Testis (tissue), 2 donors: ENCODE measurements at regions not wholly inside any gene's neighbourhood (a gene's known extent, or its start where the extent isn't known, plus 50 kb on each side); places are given as distances from the start of the nearest gene placed in this dataset.

ENCODE experiments used
- POLR2A ChIP-seq: fragments of 450-650 bp; IDR thresholded peaks from one replicate; pipeline ENCODE4 v1.6.1; 2017; ENCODE audit warnings: antibody characterized with exemption, mild to moderate bottlenecking, moderate library complexity
- TF ChIP-seq, protein P1 (sequence below), 3 experiments: fragments of 450-650 bp in 2 of 3; fragments of 200-600 bp in 1 of 3; sonication (generic) in 1 of 3; IDR thresholded peaks; one replicate each; pipeline ENCODE4 v1.5.1; 2016 to 2019; ENCODE audit warnings: antibody characterized with exemption in 3 of 3, mild to moderate bottlenecking in 2 of 3, moderate library complexity in 1 of 3

DNA sequence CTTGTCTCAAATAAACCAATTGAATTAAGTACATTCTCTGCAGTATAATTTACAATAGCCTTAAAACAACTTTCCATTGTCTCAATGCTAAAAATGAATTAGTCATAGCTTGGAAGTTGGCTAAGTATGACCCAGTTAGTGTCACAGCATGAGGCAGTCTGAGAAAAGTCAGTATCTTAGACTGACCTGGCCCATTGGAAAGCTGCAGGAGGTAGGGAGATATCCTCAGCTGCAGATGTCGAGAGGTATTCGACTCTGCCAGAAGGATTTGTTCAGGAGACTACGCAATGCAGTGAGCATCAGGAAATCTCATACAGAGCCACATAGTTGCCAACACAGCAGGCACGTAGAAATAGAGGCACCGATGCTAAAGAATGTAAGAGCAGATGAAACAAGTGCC is 350.9 kb upstream of the NRSN1 start:
- TF ChIP-seq, protein P1, sequence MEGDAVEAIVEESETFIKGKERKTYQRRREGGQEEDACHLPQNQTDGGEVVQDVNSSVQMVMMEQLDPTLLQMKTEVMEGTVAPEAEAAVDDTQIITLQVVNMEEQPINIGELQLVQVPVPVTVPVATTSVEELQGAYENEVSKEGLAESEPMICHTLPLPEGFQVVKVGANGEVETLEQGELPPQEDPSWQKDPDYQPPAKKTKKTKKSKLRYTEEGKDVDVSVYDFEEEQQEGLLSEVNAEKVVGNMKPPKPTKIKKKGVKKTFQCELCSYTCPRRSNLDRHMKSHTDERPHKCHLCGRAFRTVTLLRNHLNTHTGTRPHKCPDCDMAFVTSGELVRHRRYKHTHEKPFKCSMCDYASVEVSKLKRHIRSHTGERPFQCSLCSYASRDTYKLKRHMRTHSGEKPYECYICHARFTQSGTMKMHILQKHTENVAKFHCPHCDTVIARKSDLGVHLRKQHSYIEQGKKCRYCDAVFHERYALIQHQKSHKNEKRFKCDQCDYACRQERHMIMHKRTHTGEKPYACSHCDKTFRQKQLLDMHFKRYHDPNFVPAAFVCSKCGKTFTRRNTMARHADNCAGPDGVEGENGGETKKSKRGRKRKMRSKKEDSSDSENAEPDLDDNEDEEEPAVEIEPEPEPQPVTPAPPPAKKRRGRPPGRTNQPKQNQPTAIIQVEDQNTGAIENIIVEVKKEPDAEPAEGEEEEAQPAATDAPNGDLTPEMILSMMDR (IDR thresholded peaks at IDR 0.05): no peak
- no peak for TF ChIP-seq POLR2A
